ENCODE measurements at regions not wholly inside any gene's neighbourhood (a gene's known extent, or its start where the extent isn't known, plus 50 kb on each side); places are given as distances from the start of the nearest gene placed in this dataset.

DNA sequence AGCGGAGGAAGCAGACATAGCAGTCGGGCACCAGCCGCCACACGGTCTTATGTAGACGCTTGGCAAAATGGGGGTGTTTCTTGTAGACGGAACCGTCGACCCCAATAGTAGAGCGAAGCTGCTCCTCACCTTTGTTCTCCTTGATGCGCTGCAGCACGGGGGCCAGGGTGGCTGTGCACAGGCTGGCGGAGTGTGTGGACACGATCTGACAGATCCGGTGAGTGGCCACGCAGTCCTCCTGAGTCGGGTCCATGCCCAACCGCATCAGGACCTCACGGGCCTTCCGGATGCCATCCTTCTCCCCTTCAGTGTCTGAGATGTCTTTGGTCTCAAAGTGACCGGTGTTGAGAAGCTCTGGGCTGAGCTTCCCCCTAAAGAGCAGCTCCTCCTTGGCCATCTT, 153.0 kb downstream of the TENT5D start:
- TF ChIP-seq, protein P1, sequence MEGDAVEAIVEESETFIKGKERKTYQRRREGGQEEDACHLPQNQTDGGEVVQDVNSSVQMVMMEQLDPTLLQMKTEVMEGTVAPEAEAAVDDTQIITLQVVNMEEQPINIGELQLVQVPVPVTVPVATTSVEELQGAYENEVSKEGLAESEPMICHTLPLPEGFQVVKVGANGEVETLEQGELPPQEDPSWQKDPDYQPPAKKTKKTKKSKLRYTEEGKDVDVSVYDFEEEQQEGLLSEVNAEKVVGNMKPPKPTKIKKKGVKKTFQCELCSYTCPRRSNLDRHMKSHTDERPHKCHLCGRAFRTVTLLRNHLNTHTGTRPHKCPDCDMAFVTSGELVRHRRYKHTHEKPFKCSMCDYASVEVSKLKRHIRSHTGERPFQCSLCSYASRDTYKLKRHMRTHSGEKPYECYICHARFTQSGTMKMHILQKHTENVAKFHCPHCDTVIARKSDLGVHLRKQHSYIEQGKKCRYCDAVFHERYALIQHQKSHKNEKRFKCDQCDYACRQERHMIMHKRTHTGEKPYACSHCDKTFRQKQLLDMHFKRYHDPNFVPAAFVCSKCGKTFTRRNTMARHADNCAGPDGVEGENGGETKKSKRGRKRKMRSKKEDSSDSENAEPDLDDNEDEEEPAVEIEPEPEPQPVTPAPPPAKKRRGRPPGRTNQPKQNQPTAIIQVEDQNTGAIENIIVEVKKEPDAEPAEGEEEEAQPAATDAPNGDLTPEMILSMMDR (IDR thresholded peaks at IDR 0.05; ENCODE audit: low read length) = no peak
- no peak for TF ChIP-seq EZH2 (optimal IDR thresholded peaks at IDR 0.05; ENCODE audit: low read depth, low read length)
